ENCODE measurements at regions not wholly inside any gene's neighbourhood (a gene's known extent, or its start where the extent isn't known, plus 50 kb on each side); places are given as distances from the start of the nearest gene placed in this dataset.

GRCh38 chr16:35152067-35152627 lies 1692.7 kb downstream of the TP53TG3F start:
- TF ChIP-seq CTCF (IDR thresholded peaks at IDR 0.05) (no peak), POLR2A (IDR thresholded peaks at IDR 0.05) (no peak), POLR2AphosphoS5 (IDR thresholded peaks at IDR 0.05) (no peak)

Measured in sigmoid colon (tissue), 4 donors.